Adrenal gland (tissue), 9 donors: ENCODE measurements at regions not wholly inside any gene's neighbourhood (a gene's known extent, or its start where the extent isn't known, plus 50 kb on each side); places are given as distances from the start of the nearest gene placed in this dataset.

Experiments used
- DNase-seq, 7 donors: peaks; one replicate each; pipeline ENCODE4 v3.0.0-alpha.2; 2019 to 2020
- H3K27ac ChIP-seq, 5 donors: fragments of 200-600 bp; sonication (generic) in 4 of 5; 1 replicate in 3 of 5; 2 replicates in 2 of 5; pipeline versions ENCODE4 v1.5.1 to v1.8.0; 2016 to 2020; ENCODE audit warnings: mild to moderate bottlenecking in 1 of 5
- H3K27me3 ChIP-seq: fragments of 200-600 bp; 2 replicates; pipeline ENCODE4 v1.8.0; 2021
- H3K36me3 ChIP-seq, 2 donors: fragments of 200-600 bp; replicated peaks in 1 of 2; 1 replicate in 1 of 2; 2 replicates in 1 of 2; pipeline versions ENCODE4 v1.5.1 to v1.8.0; 2018 to 2022
- H3K4me1 ChIP-seq, 2 donors: fragments of 200-600 bp; replicated peaks in 1 of 2; 1 replicate in 1 of 2; 2 replicates in 1 of 2; pipeline versions ENCODE4 v1.5.1 to v1.8.0; 2018 to 2021
- H3K4me3 ChIP-seq, 4 donors: fragments of 200-600 bp; sonication (generic) in 3 of 4; one replicate each; pipeline ENCODE4 v1.5.1; 2016 to 2018
- H3K9me3 ChIP-seq, 3 donors: fragments of 200-600 bp; sonication (generic) in 1 of 3; replicated peaks in 1 of 3; 1 replicate in 2 of 3; 2 replicates in 1 of 3; pipeline versions ENCODE4 v1.5.1 to v1.8.0; 2016 to 2021
- CTCF ChIP-seq, 6 experiments: fragments of 450-650 bp in 4 of 6; fragments of 200-600 bp in 2 of 6; sonication (generic) in 1 of 6; IDR thresholded peaks; 1 replicate in 5 of 6; 2 replicates in 1 of 6; pipeline versions ENCODE4 v1.5.1 to v1.8.0; 2016 to 2021; ENCODE audit warnings: antibody characterized with exemption in 6 of 6, mild to moderate bottlenecking in 2 of 6, moderate library complexity in 1 of 6
- POLR2A ChIP-seq, 2 donors: fragments of 450-650 bp; IDR thresholded peaks; one replicate each; pipeline ENCODE4 v1.6.1; 2017; ENCODE audit warnings: antibody characterized with exemption in 2 of 2, mild to moderate bottlenecking in 2 of 2, moderate library complexity in 1 of 2
- WGBS, 4 donors: extraction: QIAGEN DNeasy Blood & Tissue Kit in 2 of 4; methylation state at CpG; one replicate each; pipeline versions ENCODE4 v1.1.5 to v1.1.7; 2013 to 2017; 5-methylcytosine and 5-hydroxymethylcytosine counted together
- intact Hi-C, 2 donors: fragments of 100-400 bp; cut with DNase I; formaldehyde crosslinking; loops; one replicate each; pipeline versions ENCODE4 v1.14.1 to v1.15.0; 2022 to 2023
- donor health status: healthy with polysubstance abuse.
- donor health status: Bipolar disorder and iron deficiency.
- donor health status: DM: yes; HTN: yes; CAD: no.
- donor health status: DM: no; HTN: no; CAD: no.
- donor health status: DM: no; HTN: no; CAD: no.

- Histone ChIP-seq H3K4me3 (no peak overlapping the region), H3K27ac (no peak overlapping the region), H3K36me3 (no peaks in the 10 kb centered on the region), H3K9me3 (no peaks in the 10 kb centered on the region), H3K4me1 (no peaks in the 10 kb centered on the region), H3K27me3 (no peaks in the 10 kb centered on the region)
- WGBS, 4 donors, result 72 to 78% (median 74%) methylated on average over 5 of the region's 5 CpGs
- intact Hi-C loops, result no loop called here
- DNase-seq, result no peak
- TF ChIP-seq POLR2A (IDR thresholded peaks at IDR 0.05) (no peak), CTCF (IDR thresholded peaks at IDR 0.05) (no peak)
These were observed 272.0 kb upstream of the GNAI1 start for GRCh38 chr7:79862447-79863210.

- intact Hi-C loops, result no loop called here
- H3K4me1 ChIP-seq, result no peaks in the 10 kb centered on the region
These were observed 279.5 kb upstream of the GNAI1 start for GRCh38 chr7:79855172-79855571.

GRCh38 chr7:79854621-79855020, 280.0 kb upstream of the GNAI1 start:
- Histone ChIP-seq H3K27me3 (peaks cover 5% of the 10 kb centered on the region), H3K27ac (no peak overlapping the region)
- 86 to 91% (median 88%) methylated on average over 2 of the region's 2 CpGs for WGBS, 4 donors

More at GRCh38 chr7:79855172-79855571, 279.5 kb upstream of the GNAI1 start:
- WGBS, 4 donors, result 77 to 89% (median 86%) methylated on average over 1 of the region's 1 CpG
- TF ChIP-seq POLR2A (IDR thresholded peaks at IDR 0.05) (no peak), CTCF (IDR thresholded peaks at IDR 0.05) (no peak)
- H3K36me3 ChIP-seq, result no peaks in the 10 kb centered on the region
- peaks cover 5% of the 10 kb centered on the region for H3K27me3 ChIP-seq
- DNase-seq, result no peak
- no peaks in the 10 kb centered on the region for H3K9me3 ChIP-seq
- no peak overlapping the region for H3K4me3 ChIP-seq
- H3K27ac ChIP-seq, result no peak overlapping the region

GRCh38 chr7:79837915-79838314, 296.7 kb upstream of the GNAI1 start:
- Histone ChIP-seq H3K9me3 (peaks cover 0 to 5% (median 0%) of the 10 kb centered on the region in 3 donors), H3K4me3 (no peak overlapping the region), H3K4me1 (no peaks in the 10 kb centered on the region), H3K27me3 (no peaks in the 10 kb centered on the region), H3K27ac (no peak overlapping the region), H3K36me3 (no peaks in the 10 kb centered on the region)
- 77 to 89% (median 84%) methylated on average over 1 of the region's 1 CpG for WGBS, 4 donors
- TF ChIP-seq CTCF (IDR thresholded peaks at IDR 0.05), result no peak
- TF ChIP-seq POLR2A (IDR thresholded peaks at IDR 0.05), result no peak
- intact Hi-C loops, result no loop called here
- no peak for DNase-seq

More at GRCh38 chr7:79854621-79855020, 280.0 kb upstream of the GNAI1 start:
- Histone ChIP-seq H3K36me3 (no peaks in the 10 kb centered on the region), H3K4me3 (no peak overlapping the region), H3K9me3 (no peaks in the 10 kb centered on the region), H3K4me1 (no peaks in the 10 kb centered on the region)
- TF ChIP-seq CTCF (IDR thresholded peaks at IDR 0.05) (no peak), POLR2A (IDR thresholded peaks at IDR 0.05) (no peak)
- DNase-seq, result no peak
- intact Hi-C loops, result no loop called here
